ENCODE measurements at regions not wholly inside any gene's neighbourhood (a gene's known extent, or its start where the extent isn't known, plus 50 kb on each side); places are given as distances from the start of the nearest gene placed in this dataset.
A peak's percentile ranks its signal among the peaks of the same experiment; 100 is the strongest.

- Mint-ChIP-seq H3K4me3 (no peak overlapping the region), H3K9me3 (ENCODE audit: insufficient read depth) (no peaks in the 10 kb centered on the region), H3K27ac (no peak overlapping the region), H3K4me1 (peaks cover 5% of the 10 kb centered on the region), H3K27me3 (peaks cover 50% of the 10 kb centered on the region)
- 100% methylated on average over 2 of the region's 4 CpGs for WGBS (ENCODE audit: insufficient coverage)
- H3K4me1 ChIP-seq (ENCODE audit: control insufficient read depth in 2 of 2, insufficient read depth in 2 of 2, low read length in 2 of 2), result peaks cover 4 to 17% of the 10 kb centered on the region in 2 donors
- H3K79me2 ChIP-seq (ENCODE audit: control insufficient read depth, insufficient read depth, low read length), result no peaks in the 10 kb centered on the region
- no peak overlapping the region for H2AFZ ChIP-seq (ENCODE audit: insufficient read depth, low read depth, low read length, poor library complexity, severe bottlenecking)
- H3K4me2 ChIP-seq (replicated peaks; ENCODE audit: low read depth, low read length, poor library complexity, severe bottlenecking), result no peak overlapping the region
- H3K9ac ChIP-seq (ENCODE audit: low read length), result no peak overlapping the region
- intact Hi-C loops (cut with micrococcal nuclease), result no loop called here
- H3K27me3 ChIP-seq (replicated peaks in 1 of 4; ENCODE audit: control extremely low read depth in 1 of 4, control insufficient read depth in 3 of 4, insufficient read depth in 4 of 4, low read length in 3 of 4), result peaks cover 0 to 27% (median 10%) of the 10 kb centered on the region in 4 experiments
- DNase-seq (no peak), ATAC-seq (ENCODE audit: low read depth) (no peak)
- ChIA-PET POLR2A (no interaction called here), CTCF (interaction anchor here (2.2 kb wide), 1 partner anchor 8 kb away, joined by 8 read pairs; no protein-coding TSS in a partner anchor)
- H3K4me3 ChIP-seq (ENCODE audit: control extremely low read depth in 1 of 5, extremely low read depth in 1 of 5, insufficient read depth in 1 of 5, low read depth in 2 of 5, low read length in 4 of 5), result no peak overlapping the region
- TF ChIP-seq CTCF (IDR thresholded peaks at IDR 0.05) (no peak), EZH2 (IDR thresholded peaks at IDR 0.05; ENCODE audit: borderline replicate concordance, insufficient read depth, low read depth, low read length, poor library complexity, severe bottlenecking) (no peak)
- no peaks in the 10 kb centered on the region for H3K36me3 ChIP-seq (replicated peaks in 1 of 2; ENCODE audit: control extremely low read depth in 1 of 2, control insufficient read depth in 1 of 2, extremely low read depth in 1 of 2, insufficient read depth in 2 of 2, low read length in 1 of 2)
- peaks cover 0 to 9% (median 0%) of the 10 kb centered on the region in 3 donors for H3K9me3 ChIP-seq (ENCODE audit: control extremely low read depth in 1 of 3, control insufficient read depth in 2 of 3, insufficient read depth in 1 of 3, low read length in 2 of 3)
- no peaks in the 10 kb centered on the region for H4K20me1 ChIP-seq (ENCODE audit: control insufficient read depth, insufficient read depth, low read length, poor library complexity, severe bottlenecking)
- no peak overlapping the region for H3K27ac ChIP-seq (ENCODE audit: low read length in 2 of 2)
Measured at GRCh38 chr10:110404413-110404812, 93.3 kb upstream of the DUSP5 start.

DNA sequence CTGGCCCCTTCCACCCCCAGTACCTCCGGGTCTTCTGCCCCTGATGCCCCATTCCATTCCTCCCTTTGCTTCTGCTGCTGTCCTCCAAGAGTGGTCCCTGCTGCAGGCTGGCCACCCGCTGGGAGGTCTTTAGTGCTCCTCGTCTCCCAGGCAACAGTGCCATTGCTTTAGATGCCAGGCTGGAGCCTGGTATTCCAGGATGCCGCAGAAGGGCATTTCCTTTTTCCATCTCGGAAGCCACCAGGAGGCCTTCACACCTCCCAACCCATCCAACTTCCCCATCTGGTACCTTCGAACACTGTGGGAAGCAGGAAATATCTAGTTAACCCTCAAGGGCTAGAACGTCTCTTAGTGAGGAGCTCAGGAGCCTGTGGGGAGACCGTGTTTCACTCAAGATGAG, 92.9 kb upstream of the DUSP5 start:
- H2AFZ ChIP-seq (ENCODE audit: insufficient read depth, low read depth, low read length, poor library complexity, severe bottlenecking), result no peak overlapping the region
- peaks cover 8 to 21% of the 10 kb centered on the region in 2 donors for H3K4me1 ChIP-seq (ENCODE audit: control insufficient read depth in 2 of 2, insufficient read depth in 2 of 2, low read length in 2 of 2)
- H3K27me3 Mint-ChIP-seq, result peaks cover 51% of the 10 kb centered on the region
- no peak for DNase-seq
- no peak overlapping the region for H3K9ac ChIP-seq (ENCODE audit: low read length)
- POLR2A ChIA-PET, result interaction anchor here (0.6 kb wide), 1 partner anchor 99 kb away, joined by 4 read pairs; no protein-coding TSS in a partner anchor
- H3K9me3 ChIP-seq (ENCODE audit: control extremely low read depth in 1 of 3, control insufficient read depth in 2 of 3, insufficient read depth in 1 of 3, low read length in 2 of 3), result peaks cover 0 to 9% (median 0%) of the 10 kb centered on the region in 3 donors
- intact Hi-C loops (cut with micrococcal nuclease), result no loop called here
- TF ChIP-seq EZH2 (IDR thresholded peaks at IDR 0.05; ENCODE audit: borderline replicate concordance, insufficient read depth, low read depth, low read length, poor library complexity, severe bottlenecking) (no peak), CTCF (IDR thresholded peaks at IDR 0.05) (no peak)
- H3K4me3 Mint-ChIP-seq, result no peak overlapping the region
- no peaks in the 10 kb centered on the region for H3K9me3 Mint-ChIP-seq (ENCODE audit: insufficient read depth)
- peaks cover 9% of the 10 kb centered on the region for H3K4me1 Mint-ChIP-seq
- no peak for ATAC-seq (ENCODE audit: low read depth)
- no peak overlapping the region for H3K4me3 ChIP-seq (ENCODE audit: control extremely low read depth in 1 of 5, extremely low read depth in 1 of 5, insufficient read depth in 1 of 5, low read depth in 2 of 5, low read length in 4 of 5)
- no peak overlapping the region for H3K27ac ChIP-seq (ENCODE audit: low read length in 2 of 2)
- no peaks in the 10 kb centered on the region for H4K20me1 ChIP-seq (ENCODE audit: control insufficient read depth, insufficient read depth, low read length, poor library complexity, severe bottlenecking)
- CTCF ChIA-PET, result interaction anchor here (0.8 to 1.5 kb wide), 3 partner anchors 10 to 142 kb away, joined by 3 to 4 read pairs (median 3); no protein-coding TSS in a partner anchor
- no peaks in the 10 kb centered on the region for H3K79me2 ChIP-seq (ENCODE audit: control insufficient read depth, insufficient read depth, low read length)
- peaks cover 0 to 27% (median 10%) of the 10 kb centered on the region in 4 experiments for H3K27me3 ChIP-seq (replicated peaks in 1 of 4; ENCODE audit: control extremely low read depth in 1 of 4, control insufficient read depth in 3 of 4, insufficient read depth in 4 of 4, low read length in 3 of 4)
- H3K36me3 ChIP-seq (replicated peaks in 1 of 2; ENCODE audit: control extremely low read depth in 1 of 2, control insufficient read depth in 1 of 2, extremely low read depth in 1 of 2, insufficient read depth in 2 of 2, low read length in 1 of 2), result no peaks in the 10 kb centered on the region
- H3K27ac Mint-ChIP-seq, result peak overlapping the region; percentile 32
- no peak overlapping the region for H3K4me2 ChIP-seq (replicated peaks; ENCODE audit: low read depth, low read length, poor library complexity, severe bottlenecking)
- WGBS (ENCODE audit: insufficient coverage), result 92% methylated on average over 8 of the region's 8 CpGs

Data from B cell (primary cell).